ENCODE measurements at regions not wholly inside any gene's neighbourhood (a gene's known extent, or its start where the extent isn't known, plus 50 kb on each side); places are given as distances from the start of the nearest gene placed in this dataset.

DNA sequence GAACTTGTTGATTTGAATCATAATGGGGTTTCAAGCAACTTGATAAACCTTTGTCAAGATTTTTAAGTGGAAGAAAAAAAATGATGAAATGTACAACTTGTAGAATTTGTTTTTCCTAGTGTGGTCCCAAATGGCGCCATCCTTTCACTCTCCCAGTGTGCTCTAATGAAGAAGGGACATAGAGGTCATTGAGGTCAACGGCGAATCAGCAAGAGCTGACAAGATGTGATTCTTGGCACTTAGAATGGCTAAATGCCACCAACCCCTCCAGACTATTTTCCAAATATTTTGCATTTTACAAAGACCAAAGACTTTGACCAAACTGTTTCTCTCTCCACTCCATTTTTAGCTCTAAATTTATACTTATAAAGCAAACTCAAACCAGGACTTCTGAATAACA, 320.2 kb upstream of the MME start:
- TF ChIP-seq, protein P1, sequence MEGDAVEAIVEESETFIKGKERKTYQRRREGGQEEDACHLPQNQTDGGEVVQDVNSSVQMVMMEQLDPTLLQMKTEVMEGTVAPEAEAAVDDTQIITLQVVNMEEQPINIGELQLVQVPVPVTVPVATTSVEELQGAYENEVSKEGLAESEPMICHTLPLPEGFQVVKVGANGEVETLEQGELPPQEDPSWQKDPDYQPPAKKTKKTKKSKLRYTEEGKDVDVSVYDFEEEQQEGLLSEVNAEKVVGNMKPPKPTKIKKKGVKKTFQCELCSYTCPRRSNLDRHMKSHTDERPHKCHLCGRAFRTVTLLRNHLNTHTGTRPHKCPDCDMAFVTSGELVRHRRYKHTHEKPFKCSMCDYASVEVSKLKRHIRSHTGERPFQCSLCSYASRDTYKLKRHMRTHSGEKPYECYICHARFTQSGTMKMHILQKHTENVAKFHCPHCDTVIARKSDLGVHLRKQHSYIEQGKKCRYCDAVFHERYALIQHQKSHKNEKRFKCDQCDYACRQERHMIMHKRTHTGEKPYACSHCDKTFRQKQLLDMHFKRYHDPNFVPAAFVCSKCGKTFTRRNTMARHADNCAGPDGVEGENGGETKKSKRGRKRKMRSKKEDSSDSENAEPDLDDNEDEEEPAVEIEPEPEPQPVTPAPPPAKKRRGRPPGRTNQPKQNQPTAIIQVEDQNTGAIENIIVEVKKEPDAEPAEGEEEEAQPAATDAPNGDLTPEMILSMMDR (IDR thresholded peaks at IDR 0.05; ENCODE audit: low read length), result no peak
- TF ChIP-seq EZH2 (IDR thresholded peaks at IDR 0.05; ENCODE audit: borderline replicate concordance, low read length), result no peak

Data from OCI-LY1 (cell line).